HEK293 (cell line): ENCODE measurements at regions not wholly inside any gene's neighbourhood (a gene's known extent, or its start where the extent isn't known, plus 50 kb on each side); places are given as distances from the start of the nearest gene placed in this dataset.

ENCODE experiments used
- CTCF ChIA-PET: fragments of 350-600 bp; formaldehyde crosslinking; extraction: SDS; loops from one replicate; lab custom pipeline; 2021; ENCODE audit warnings: antibody characterized with exemption; lab: Yijun Ruan, JAX
- POLR2A ChIA-PET: fragments of 300-600 bp; formaldehyde crosslinking; extraction: SDS; loops from one replicate; lab custom pipeline; 2020; ENCODE audit warnings: antibody characterized with exemption, inconsistent platforms; lab: Yijun Ruan, JAX
- H3K27ac ChIP-seq: fragments of 200-500 bp; sonication (Bioruptor generic); 2 replicates; pipeline ENCODE4 v1.5.1; 2014; ENCODE audit warnings: low read depth, low read length, control low read depth, inconsistent platforms; ENCODE audit errors: extremely low read depth
- H3K36me3 ChIP-seq, 2 experiments: fragments of 200-500 bp in 1 of 2; sonication (Bioruptor generic) in 1 of 2; 1 replicate in 1 of 2; 2 replicates in 1 of 2; pipeline ENCODE4 v1.5.1; 2014 to 2017; ENCODE audit warnings: inconsistent platforms in 2 of 2, low read length in 2 of 2; ENCODE audit not compliant: control insufficient read depth in 2 of 2, insufficient read depth in 1 of 2
- H3K4me1 ChIP-seq: fragments of 200-500 bp; sonication (Bioruptor generic); 2 replicates; pipeline ENCODE4 v1.5.1; 2014; ENCODE audit warnings: mild to moderate bottlenecking, low read length, inconsistent platforms; ENCODE audit not compliant: control insufficient read depth, insufficient read depth
- H3K4me3 ChIP-seq: 2 replicates; pipeline ENCODE4 v1.5.1; 2011; ENCODE audit warnings: low read depth, mild to moderate bottlenecking, control low read depth, low read length, moderate library complexity
- H3K9me3 ChIP-seq: fragments of 200-500 bp; sonication (Bioruptor generic); 2 replicates; pipeline ENCODE4 v1.5.1; 2014; ENCODE audit warnings: low read depth, low read length, inconsistent platforms; ENCODE audit not compliant: control insufficient read depth, insufficient read depth
- GFI1B ChIP-seq: fragments of 450-650 bp; formaldehyde crosslinking; IDR thresholded peaks from 2 replicates; pipeline ENCODE4 v1.5.1; 2016; ENCODE audit warnings: missing biosample characterization, missing genetic modification characterization
- KLF7 ChIP-seq: fragments of 450-650 bp; formaldehyde crosslinking; IDR thresholded peaks from 2 replicates; pipeline ENCODE4 v1.5.1; 2016; ENCODE audit warnings: missing biosample characterization, missing genetic modification characterization, borderline replicate concordance
- SP3 ChIP-seq: fragments of 450-650 bp; formaldehyde crosslinking; IDR thresholded peaks from 2 replicates; pipeline ENCODE4 v1.5.1; 2016; ENCODE audit warnings: missing biosample characterization, missing genetic modification characterization
- YY1 ChIP-seq: fragments of 450-650 bp; formaldehyde crosslinking; IDR thresholded peaks from 2 replicates; pipeline ENCODE4 v1.5.1; 2018; ENCODE audit warnings: missing biosample characterization, missing genetic modification characterization
- ZBTB17 ChIP-seq: fragments of 450-650 bp; formaldehyde crosslinking; IDR thresholded peaks from 2 replicates; pipeline ENCODE4 v1.5.1; 2016; ENCODE audit warnings: missing biosample characterization, missing genetic modification characterization
- ZNF174 ChIP-seq: fragments of 450-650 bp; formaldehyde crosslinking; IDR thresholded peaks from 2 replicates; pipeline ENCODE4 v1.5.0; 2017; ENCODE audit warnings: missing biosample characterization, mild to moderate bottlenecking, missing genetic modification characterization
- ZNF175 ChIP-seq: fragments of 450-650 bp; formaldehyde crosslinking; IDR thresholded peaks from 2 replicates; pipeline ENCODE4 v1.5.1; 2016; ENCODE audit warnings: missing biosample characterization, missing genetic modification characterization
- ZNF184 ChIP-seq: fragments of 450-650 bp; IDR thresholded peaks from 2 replicates; pipeline ENCODE4 v1.5.1; 2018; ENCODE audit warnings: missing biosample characterization, mild to moderate bottlenecking, missing genetic modification characterization
- ZNF223 ChIP-seq: fragments of 450-650 bp; formaldehyde crosslinking; IDR thresholded peaks from 2 replicates; pipeline ENCODE4 v1.5.1; 2016; ENCODE audit warnings: missing biosample characterization, missing genetic modification characterization
- ZNF513 ChIP-seq: fragments of 450-650 bp; IDR thresholded peaks from 2 replicates; pipeline ENCODE4 v1.5.1; 2018; ENCODE audit warnings: missing biosample characterization, missing genetic modification characterization
- ZNF514 ChIP-seq: fragments of 450-650 bp; formaldehyde crosslinking; IDR thresholded peaks from 2 replicates; pipeline ENCODE4 v1.5.1; 2016; ENCODE audit warnings: missing biosample characterization, missing genetic modification characterization
- ZNF521 ChIP-seq: fragments of 450-650 bp; formaldehyde crosslinking; IDR thresholded peaks from 2 replicates; pipeline ENCODE4 v1.5.1; 2017; ENCODE audit warnings: missing biosample characterization, mild to moderate bottlenecking, missing genetic modification characterization
- ZNF558 ChIP-seq: fragments of 450-650 bp; formaldehyde crosslinking; IDR thresholded peaks from 2 replicates; pipeline ENCODE4 v1.5.1; 2016; ENCODE audit warnings: missing biosample characterization, missing genetic modification characterization
- ZNF768 ChIP-seq: fragments of 450-650 bp; formaldehyde crosslinking; IDR thresholded peaks from 2 replicates; pipeline ENCODE4 v1.5.1; 2018; ENCODE audit warnings: missing biosample characterization, mild to moderate bottlenecking, missing genetic modification characterization
- TF ChIP-seq, protein P1 (sequence below): fragments of 450-650 bp; formaldehyde crosslinking; IDR thresholded peaks from 2 replicates; pipeline ENCODE4 v1.5.1; 2017; ENCODE audit warnings: missing biosample characterization, missing genetic modification characterization
- TF ChIP-seq, protein P2 (sequence below): fragments of 450-650 bp; formaldehyde crosslinking; IDR thresholded peaks from 2 replicates; pipeline ENCODE4 v1.5.1; 2016; ENCODE audit warnings: missing biosample characterization, missing genetic modification characterization
- TF ChIP-seq, protein P3 (sequence below): fragments of 450-650 bp; formaldehyde crosslinking; IDR thresholded peaks from 2 replicates; pipeline ENCODE4 v1.5.1; 2017; ENCODE audit warnings: missing biosample characterization, missing genetic modification characterization
- TF ChIP-seq, protein P4 (sequence below): fragments of 450-650 bp; formaldehyde crosslinking; IDR thresholded peaks from 2 replicates; pipeline ENCODE4 v1.5.1; 2017; ENCODE audit warnings: missing biosample characterization, missing genetic modification characterization
- TF ChIP-seq, protein P5 (sequence below): fragments of 450-650 bp; formaldehyde crosslinking; IDR thresholded peaks from 2 replicates; pipeline ENCODE4 v1.5.1; 2016; ENCODE audit warnings: missing biosample characterization, missing genetic modification characterization
- TF ChIP-seq, protein P6 (sequence below): fragments of 450-650 bp; formaldehyde crosslinking; IDR thresholded peaks from 2 replicates; pipeline ENCODE4 v1.5.1; 2016; ENCODE audit warnings: missing biosample characterization, missing genetic modification characterization, borderline replicate concordance

DNA sequence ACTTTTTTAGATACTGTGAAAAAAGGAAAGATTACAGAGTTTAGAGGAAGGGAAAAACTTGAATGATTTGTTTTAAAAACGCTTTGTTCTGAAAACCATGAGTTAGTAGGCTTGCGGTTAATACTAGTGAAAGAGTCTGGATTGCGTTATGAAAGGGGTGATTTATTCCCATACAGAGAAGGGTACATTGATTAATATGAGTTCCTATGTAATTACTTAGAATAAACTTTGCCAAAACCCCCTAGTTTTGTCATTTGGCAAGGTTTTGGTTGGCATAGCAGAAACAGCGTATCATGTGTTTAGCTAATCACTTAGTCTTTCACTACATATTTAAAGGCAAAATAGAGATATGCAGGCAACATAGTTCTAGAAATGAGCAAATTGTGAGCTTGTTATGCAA lies 91.2 kb upstream of the POT1 start (continued):
- TF ChIP-seq ZNF521 (tag by site-specific recombination) (no peak), KLF7 (tag by site-specific recombination) (no peak), GFI1B (tag by site-specific recombination) (no peak), ZNF174 (tag by site-specific recombination) (no peak), ZNF513 (tag by site-specific recombination) (no peak), ZNF514 (tag by site-specific recombination) (no peak)
- TF ChIP-seq, protein P1, sequence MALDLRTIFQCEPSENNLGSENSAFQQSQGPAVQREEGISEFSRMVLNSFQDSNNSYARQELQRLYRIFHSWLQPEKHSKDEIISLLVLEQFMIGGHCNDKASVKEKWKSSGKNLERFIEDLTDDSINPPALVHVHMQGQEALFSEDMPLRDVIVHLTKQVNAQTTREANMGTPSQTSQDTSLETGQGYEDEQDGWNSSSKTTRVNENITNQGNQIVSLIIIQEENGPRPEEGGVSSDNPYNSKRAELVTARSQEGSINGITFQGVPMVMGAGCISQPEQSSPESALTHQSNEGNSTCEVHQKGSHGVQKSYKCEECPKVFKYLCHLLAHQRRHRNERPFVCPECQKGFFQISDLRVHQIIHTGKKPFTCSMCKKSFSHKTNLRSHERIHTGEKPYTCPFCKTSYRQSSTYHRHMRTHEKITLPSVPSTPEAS (tag by site-specific recombination) = no peak
- TF ChIP-seq, all 188 proteins: peak for 0

DNA sequence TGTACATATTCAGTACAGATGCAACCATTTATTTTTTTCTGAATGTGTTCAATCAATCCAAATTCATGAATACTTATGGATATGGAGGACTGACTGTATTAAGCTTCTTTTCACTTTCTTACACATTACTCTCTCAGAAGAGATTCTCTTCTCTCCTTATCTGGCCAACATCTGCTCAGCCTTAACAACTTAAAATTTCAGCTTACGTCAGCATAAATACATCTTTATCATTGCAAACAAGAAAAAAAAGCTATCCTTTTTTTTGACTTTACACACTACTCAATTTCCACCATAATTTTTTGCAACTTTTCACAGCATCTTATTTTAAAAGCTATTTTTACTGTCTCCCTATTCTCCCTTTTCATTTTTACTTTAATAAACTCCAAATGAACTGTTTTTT lies 80.9 kb upstream of the POT1 start:
- CTCF ChIA-PET = no interaction called here
- Histone ChIP-seq H3K36me3 (no peaks in the 10 kb centered on the region), H3K27ac (no peak overlapping the region), H3K9me3 (no peaks in the 10 kb centered on the region), H3K4me1 (no peaks in the 10 kb centered on the region), H3K4me3 (no peak overlapping the region)
- POLR2A ChIA-PET = no interaction called here
- TF ChIP-seq, protein P2, sequence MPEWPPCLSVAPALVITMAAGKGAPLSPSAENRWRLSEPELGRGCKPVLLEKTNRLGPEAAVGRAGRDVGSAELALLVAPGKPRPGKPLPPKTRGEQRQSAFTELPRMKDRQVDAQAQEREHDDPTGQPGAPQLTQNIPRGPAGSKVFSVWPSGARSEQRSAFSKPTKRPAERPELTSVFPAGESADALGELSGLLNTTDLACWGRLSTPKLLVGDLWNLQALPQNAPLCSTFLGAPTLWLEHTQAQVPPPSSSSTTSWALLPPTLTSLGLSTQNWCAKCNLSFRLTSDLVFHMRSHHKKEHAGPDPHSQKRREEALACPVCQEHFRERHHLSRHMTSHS (tag by site-specific recombination) = no peak
- no peak for TF ChIP-seq ZBTB17 (tag by site-specific recombination)
- TF ChIP-seq, protein P3, sequence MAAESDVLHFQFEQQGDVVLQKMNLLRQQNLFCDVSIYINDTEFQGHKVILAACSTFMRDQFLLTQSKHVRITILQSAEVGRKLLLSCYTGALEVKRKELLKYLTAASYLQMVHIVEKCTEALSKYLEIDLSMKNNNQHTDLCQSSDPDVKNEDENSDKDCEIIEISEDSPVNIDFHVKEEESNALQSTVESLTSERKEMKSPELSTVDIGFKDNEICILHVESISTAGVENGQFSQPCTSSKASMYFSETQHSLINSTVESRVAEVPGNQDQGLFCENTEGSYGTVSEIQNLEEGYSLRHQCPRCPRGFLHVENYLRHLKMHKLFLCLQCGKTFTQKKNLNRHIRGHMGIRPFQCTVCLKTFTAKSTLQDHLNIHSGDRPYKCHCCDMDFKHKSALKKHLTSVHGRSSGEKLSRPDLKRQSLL (tag by site-specific recombination) = no peak
- TF ChIP-seq, protein P4, sequence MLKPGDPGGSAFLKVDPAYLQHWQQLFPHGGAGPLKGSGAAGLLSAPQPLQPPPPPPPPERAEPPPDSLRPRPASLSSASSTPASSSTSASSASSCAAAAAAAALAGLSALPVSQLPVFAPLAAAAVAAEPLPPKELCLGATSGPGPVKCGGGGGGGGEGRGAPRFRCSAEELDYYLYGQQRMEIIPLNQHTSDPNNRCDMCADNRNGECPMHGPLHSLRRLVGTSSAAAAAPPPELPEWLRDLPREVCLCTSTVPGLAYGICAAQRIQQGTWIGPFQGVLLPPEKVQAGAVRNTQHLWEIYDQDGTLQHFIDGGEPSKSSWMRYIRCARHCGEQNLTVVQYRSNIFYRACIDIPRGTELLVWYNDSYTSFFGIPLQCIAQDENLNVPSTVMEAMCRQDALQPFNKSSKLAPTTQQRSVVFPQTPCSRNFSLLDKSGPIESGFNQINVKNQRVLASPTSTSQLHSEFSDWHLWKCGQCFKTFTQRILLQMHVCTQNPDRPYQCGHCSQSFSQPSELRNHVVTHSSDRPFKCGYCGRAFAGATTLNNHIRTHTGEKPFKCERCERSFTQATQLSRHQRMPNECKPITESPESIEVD (tag by site-specific recombination) = no peak
- TF ChIP-seq ZNF768 (tag by site-specific recombination) = no peak
- TF ChIP-seq, protein P5, sequence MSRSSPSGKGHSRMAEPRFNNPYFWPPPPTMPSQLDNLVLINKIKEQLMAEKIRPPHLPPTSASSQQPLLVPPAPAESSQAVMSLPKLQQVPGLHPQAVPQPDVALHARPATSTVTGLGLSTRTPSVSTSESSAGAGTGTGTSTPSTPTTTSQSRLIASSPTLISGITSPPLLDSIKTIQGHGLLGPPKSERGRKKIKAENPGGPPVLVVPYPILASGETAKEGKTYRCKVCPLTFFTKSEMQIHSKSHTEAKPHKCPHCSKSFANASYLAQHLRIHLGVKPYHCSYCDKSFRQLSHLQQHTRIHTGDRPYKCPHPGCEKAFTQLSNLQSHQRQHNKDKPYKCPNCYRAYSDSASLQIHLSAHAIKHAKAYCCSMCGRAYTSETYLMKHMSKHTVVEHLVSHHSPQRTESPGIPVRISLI = no peak
- TF ChIP-seq ZNF558 = no peak
- TF ChIP-seq, protein P6, sequence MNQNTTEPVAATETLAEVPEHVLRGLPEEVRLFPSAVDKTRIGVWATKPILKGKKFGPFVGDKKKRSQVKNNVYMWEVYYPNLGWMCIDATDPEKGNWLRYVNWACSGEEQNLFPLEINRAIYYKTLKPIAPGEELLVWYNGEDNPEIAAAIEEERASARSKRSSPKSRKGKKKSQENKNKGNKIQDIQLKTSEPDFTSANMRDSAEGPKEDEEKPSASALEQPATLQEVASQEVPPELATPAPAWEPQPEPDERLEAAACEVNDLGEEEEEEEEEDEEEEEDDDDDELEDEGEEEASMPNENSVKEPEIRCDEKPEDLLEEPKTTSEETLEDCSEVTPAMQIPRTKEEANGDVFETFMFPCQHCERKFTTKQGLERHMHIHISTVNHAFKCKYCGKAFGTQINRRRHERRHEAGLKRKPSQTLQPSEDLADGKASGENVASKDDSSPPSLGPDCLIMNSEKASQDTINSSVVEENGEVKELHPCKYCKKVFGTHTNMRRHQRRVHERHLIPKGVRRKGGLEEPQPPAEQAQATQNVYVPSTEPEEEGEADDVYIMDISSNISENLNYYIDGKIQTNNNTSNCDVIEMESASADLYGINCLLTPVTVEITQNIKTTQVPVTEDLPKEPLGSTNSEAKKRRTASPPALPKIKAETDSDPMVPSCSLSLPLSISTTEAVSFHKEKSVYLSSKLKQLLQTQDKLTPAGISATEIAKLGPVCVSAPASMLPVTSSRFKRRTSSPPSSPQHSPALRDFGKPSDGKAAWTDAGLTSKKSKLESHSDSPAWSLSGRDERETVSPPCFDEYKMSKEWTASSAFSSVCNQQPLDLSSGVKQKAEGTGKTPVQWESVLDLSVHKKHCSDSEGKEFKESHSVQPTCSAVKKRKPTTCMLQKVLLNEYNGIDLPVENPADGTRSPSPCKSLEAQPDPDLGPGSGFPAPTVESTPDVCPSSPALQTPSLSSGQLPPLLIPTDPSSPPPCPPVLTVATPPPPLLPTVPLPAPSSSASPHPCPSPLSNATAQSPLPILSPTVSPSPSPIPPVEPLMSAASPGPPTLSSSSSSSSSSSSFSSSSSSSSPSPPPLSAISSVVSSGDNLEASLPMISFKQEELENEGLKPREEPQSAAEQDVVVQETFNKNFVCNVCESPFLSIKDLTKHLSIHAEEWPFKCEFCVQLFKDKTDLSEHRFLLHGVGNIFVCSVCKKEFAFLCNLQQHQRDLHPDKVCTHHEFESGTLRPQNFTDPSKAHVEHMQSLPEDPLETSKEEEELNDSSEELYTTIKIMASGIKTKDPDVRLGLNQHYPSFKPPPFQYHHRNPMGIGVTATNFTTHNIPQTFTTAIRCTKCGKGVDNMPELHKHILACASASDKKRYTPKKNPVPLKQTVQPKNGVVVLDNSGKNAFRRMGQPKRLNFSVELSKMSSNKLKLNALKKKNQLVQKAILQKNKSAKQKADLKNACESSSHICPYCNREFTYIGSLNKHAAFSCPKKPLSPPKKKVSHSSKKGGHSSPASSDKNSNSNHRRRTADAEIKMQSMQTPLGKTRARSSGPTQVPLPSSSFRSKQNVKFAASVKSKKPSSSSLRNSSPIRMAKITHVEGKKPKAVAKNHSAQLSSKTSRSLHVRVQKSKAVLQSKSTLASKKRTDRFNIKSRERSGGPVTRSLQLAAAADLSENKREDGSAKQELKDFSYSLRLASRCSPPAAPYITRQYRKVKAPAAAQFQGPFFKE = no peak
- no peak for TF ChIP-seq SP3
- no peak for TF ChIP-seq ZNF175 (tag by site-specific recombination)
- TF ChIP-seq ZNF513 (tag by site-specific recombination) = no peak
- no peak for TF ChIP-seq ZNF223 (tag by site-specific recombination)
- TF ChIP-seq, protein P1 (tag by site-specific recombination) = no peak
- TF ChIP-seq ZNF184 (tag by site-specific recombination) = no peak
- TF ChIP-seq YY1 (tag by site-specific recombination) = no peak
